SK-N-SH (cell line): ENCODE measurements at regions not wholly inside any gene's neighbourhood (a gene's known extent, or its start where the extent isn't known, plus 50 kb on each side); places are given as distances from the start of the nearest gene placed in this dataset.

ENCODE experiments used
- CTCF ChIA-PET: fragments of 300-600, 350-600 bp; formaldehyde crosslinking; extraction: SDS; loops from one replicate; lab custom pipeline; 2021; lab: Yijun Ruan, JAX
- POLR2A ChIA-PET: fragments of 350-600 bp; sonication (Branson Sonifier 250); formaldehyde crosslinking; extraction: SDS; loops from one replicate; lab custom pipeline; 2020; ENCODE audit warnings: antibody characterized with exemption, inconsistent platforms; lab: Yijun Ruan, JAX
- DNase-seq: peaks from one replicate; pipeline ENCODE4 v3.0.0; 2012
- H2AFZ ChIP-seq: fragments of 200-600 bp; sonication (generic); 2 replicates; pipeline ENCODE4 v1.8.1; 2016; ENCODE audit warnings: antibody characterized with exemption, mild to moderate bottlenecking, low read depth
- H3F3A ChIP-seq: fragments of 200-600 bp; sonication (generic); replicated peaks from 2 replicates; pipeline ENCODE3; 2016; ENCODE audit warnings: antibody characterized with exemption, mild to moderate bottlenecking; ENCODE audit not compliant: insufficient read depth
- H3K27ac ChIP-seq, 2 experiments: fragments of 200-500 bp in 1 of 2; fragments of 200-600 bp in 1 of 2; sonication (Bioruptor generic) in 1 of 2; sonication (generic), shearing (Covaris generic) in 1 of 2; 2 replicates each; pipeline versions ENCODE4 v1.5.1 to v1.6.1; 2014 to 2016; ENCODE audit warnings: low read depth in 2 of 2, inconsistent platforms in 1 of 2, low read length in 1 of 2, mild to moderate bottlenecking in 1 of 2, mixed read lengths in 1 of 2
- H3K27me3 ChIP-seq: fragments of 200-600 bp; sonication (generic), shearing (Covaris generic); 2 replicates; pipeline ENCODE4 v1.6.1; 2016; ENCODE audit warnings: mixed run types; ENCODE audit not compliant: insufficient read depth
- H3K36me3 ChIP-seq, 2 experiments: fragments of 200-500 bp in 1 of 2; fragments of 200-600 bp in 1 of 2; sonication (Bioruptor generic) in 1 of 2; sonication (generic) in 1 of 2; replicated peaks in 1 of 2; 2 replicates each; pipeline versions ENCODE3 to v1.5.1; 2014 to 2016; ENCODE audit warnings: low read length in 1 of 2, mild to moderate bottlenecking in 1 of 2; ENCODE audit not compliant: insufficient read depth in 2 of 2, control insufficient read depth in 1 of 2
- H3K4me1 ChIP-seq, 2 experiments: fragments of 200-500 bp in 1 of 2; fragments of 200-600 bp in 1 of 2; sonication (Bioruptor generic) in 1 of 2; sonication (generic), shearing (Covaris generic) in 1 of 2; 2 replicates each; pipeline versions ENCODE4 v1.5.1 to v1.6.1; 2014 to 2016; ENCODE audit warnings: low read depth in 1 of 2, low read length in 1 of 2, mixed run types in 1 of 2; ENCODE audit not compliant: insufficient read depth in 2 of 2, control insufficient read depth in 1 of 2
- H3K4me2 ChIP-seq: fragments of 200-600 bp; sonication (generic), shearing (Covaris generic); 2 replicates; pipeline ENCODE4 v1.6.1; 2017; ENCODE audit warnings: mixed run types
- H3K4me3 ChIP-seq, 2 experiments: fragments of 200-500 bp in 1 of 2; fragments of 200-600 bp in 1 of 2; sonication (Bioruptor generic) in 1 of 2; sonication (generic), shearing (Covaris generic) in 1 of 2; 2 replicates each; pipeline versions ENCODE4 v1.5.1 to v1.8.1; 2014 to 2016; ENCODE audit warnings: low read depth in 2 of 2, inconsistent platforms in 1 of 2, low read length in 1 of 2, mild to moderate bottlenecking in 1 of 2, mixed read lengths in 1 of 2, moderate library complexity in 1 of 2
- H3K79me2 ChIP-seq: fragments of 200-600 bp; sonication (generic); 2 replicates; pipeline ENCODE4 v1.8.1; 2017; ENCODE audit warnings: mild to moderate bottlenecking; ENCODE audit not compliant: insufficient read depth
- H3K9ac ChIP-seq: fragments of 200-600 bp; sonication (generic); 2 replicates; pipeline ENCODE4 v1.6.1; 2017; ENCODE audit warnings: mixed run types
- H3K9me2 ChIP-seq: fragments of 200-600 bp; sonication (generic); 2 replicates; pipeline ENCODE4 v1.6.1; 2017; ENCODE audit warnings: mixed run types
- H3K9me3 ChIP-seq: fragments of 200-600 bp; sonication (generic); 2 replicates; pipeline ENCODE4 v1.6.1; 2017; ENCODE audit warnings: mixed run types, mild to moderate bottlenecking, moderate library complexity
- H4K20me1 ChIP-seq: fragments of 200-600 bp; sonication (generic); 2 replicates; pipeline ENCODE4 v1.6.1; 2017; ENCODE audit warnings: mild to moderate bottlenecking, mixed run types; ENCODE audit not compliant: insufficient read depth
- ELF1 ChIP-seq: IDR thresholded peaks from 2 replicates; pipeline ENCODE4 v1.4.0; 2012
- FOXJ3 ChIP-seq: sonication (generic); formaldehyde crosslinking; IDR thresholded peaks from 2 replicates; pipeline ENCODE4 v1.5.1; 2020; ENCODE audit warnings: mild to moderate bottlenecking, missing genetic modification reagents
- FOXM1 ChIP-seq: IDR thresholded peaks from 2 replicates; pipeline ENCODE4 v1.4.0; 2012; ENCODE audit warnings: low read depth, mild to moderate bottlenecking
- IRF3 ChIP-seq: fragments of 150-350 bp; IDR thresholded peaks from 2 replicates; pipeline ENCODE4 v1.6.1; 2016; ENCODE audit warnings: mild to moderate bottlenecking, low read depth, low read length
- JUND ChIP-seq: IDR thresholded peaks from 2 replicates; pipeline ENCODE4 v1.4.0; 2012
- MAX ChIP-seq: IDR thresholded peaks from 2 replicates; pipeline ENCODE4 v1.4.0; 2012; ENCODE audit warnings: low read depth
- MEF2A ChIP-seq: IDR thresholded peaks from 2 replicates; pipeline ENCODE4 v1.4.0; 2012; ENCODE audit warnings: low read depth, borderline replicate concordance
- MXI1 ChIP-seq: IDR thresholded peaks from 2 replicates; pipeline ENCODE4 v1.6.1; 2012; ENCODE audit warnings: mild to moderate bottlenecking, low read depth, low read length, improper control_type of control experiment
- RCOR1 ChIP-seq: fragments of 150-350 bp; IDR thresholded peaks from 2 replicates; pipeline ENCODE4 v1.6.1; 2017; ENCODE audit warnings: antibody characterized with exemption, low read length
- REST ChIP-seq: IDR thresholded peaks from 2 replicates; pipeline ENCODE4 v1.6.1; 2012; ENCODE audit warnings: mild to moderate bottlenecking, low read depth, low read length, moderate library complexity
- RFX5 ChIP-seq: IDR thresholded peaks from 2 replicates; pipeline ENCODE4 v1.6.1; 2012; ENCODE audit warnings: mild to moderate bottlenecking, improper control_type of control experiment, low read length
- RXRA ChIP-seq: IDR thresholded peaks from 2 replicates; pipeline ENCODE4 v1.4.0; 2012; ENCODE audit warnings: low read depth, mild to moderate bottlenecking, borderline replicate concordance
- SIN3A ChIP-seq: IDR thresholded peaks from 2 replicates; pipeline ENCODE4 v1.6.1; 2012; ENCODE audit warnings: low read depth, mild to moderate bottlenecking, low read length, moderate library complexity, borderline replicate concordance
- SMC3 ChIP-seq: IDR thresholded peaks from 2 replicates; pipeline ENCODE4 v1.6.1; 2012; ENCODE audit warnings: low read depth, low read length, improper control_type of control experiment
- TAF1 ChIP-seq: IDR thresholded peaks from 2 replicates; pipeline ENCODE4 v1.6.1; 2012; ENCODE audit warnings: low read depth, mild to moderate bottlenecking, low read length, moderate library complexity, borderline replicate concordance
- TCF12 ChIP-seq: IDR thresholded peaks from 2 replicates; pipeline ENCODE4 v1.4.0; 2012
- TEAD4 ChIP-seq: IDR thresholded peaks from 2 replicates; pipeline ENCODE4 v1.4.0; 2012; ENCODE audit warnings: mild to moderate bottlenecking, borderline replicate concordance; ENCODE audit not compliant: insufficient read depth
- USF1 ChIP-seq: IDR thresholded peaks from 2 replicates; pipeline ENCODE4 v1.4.0; 2012; ENCODE audit warnings: low read depth, borderline replicate concordance
- YY1 ChIP-seq: IDR thresholded peaks from 2 replicates; pipeline ENCODE4 v1.4.0; 2012; ENCODE audit warnings: low read depth, mild to moderate bottlenecking
- ZBTB33 ChIP-seq: IDR thresholded peaks from 2 replicates; pipeline ENCODE4 v1.4.0; 2012; ENCODE audit warnings: low read depth, borderline replicate concordance
- WGBS: methylation state at CpG from one replicate; pipeline ENCODE4 v1.1.6; 2017; ENCODE audit warnings: low lambda C conversion rate; 5-methylcytosine and 5-hydroxymethylcytosine counted together
- small RNA-seq, 7 experiments: library from RNA; depleted of rRNA; stranded (forward); fragments of <200 nt; gene quantifications; one replicate each; pipeline ENCODE3, GENCODE V24; 2012

- TF ChIP-seq MEF2A (no peak), TCF12 (no peak), SIN3A (no peak), REST (no peak), ELF1 (no peak), SMC3 (no peak), RFX5 (no peak), TAF1 (no peak), MXI1 (no peak), RXRA (no peak), FOXJ3 (CRISPR knock-in tag) (no peak), RCOR1 (no peak), JUND (no peak), FOXM1 (no peak), YY1 (no peak), IRF3 (no peak), MAX (no peak), ZBTB33 (no peak), TEAD4 (no peak), USF1 (no peak)
- no peak for DNase-seq
- no peaks in the 10 kb centered on the region for H3K79me2 ChIP-seq
- no peaks in the 10 kb centered on the region for H3F3A ChIP-seq
- H3K36me3 ChIP-seq, result no peaks in the 10 kb centered on the region
- no peak overlapping the region for H3K4me2 ChIP-seq
- H2AFZ ChIP-seq, result no peak overlapping the region
- 19% methylated on average over 1 of the region's 1 CpG for WGBS
- no peaks in the 10 kb centered on the region; the same call in 1 of the 2 replicates for H3K27me3 ChIP-seq
- no peak overlapping the region for H3K9ac ChIP-seq
- H3K4me1 ChIP-seq, result no peaks in the 10 kb centered on the region
- no peak overlapping the region for H3K4me3 ChIP-seq
- H3K9me3 ChIP-seq, result no peaks in the 10 kb centered on the region
- no peaks in the 10 kb centered on the region for H3K9me2 ChIP-seq
- no peak overlapping the region for H3K27ac ChIP-seq
- ChIA-PET CTCF (interaction anchor here (21.7 kb wide), 1 partner anchor 38 kb away, joined by 444 read pairs; no protein-coding TSS in a partner anchor), POLR2A (no interaction called here)
- H4K20me1 ChIP-seq, result no peaks in the 10 kb centered on the region
These were observed 127.7 kb downstream of the DHX35 start for GRCh38 chr20:39089797-39090196.

Small RNAs in the stretch of these regions (small RNA-seq; reads per million reads assigned to genes)
- 0 reads per million in 7 experiments for gene RN7SL680P
